Spleen (tissue), 11 donors: ENCODE measurements at regions not wholly inside any gene's neighbourhood (a gene's known extent, or its start where the extent isn't known, plus 50 kb on each side); places are given as distances from the start of the nearest gene placed in this dataset.

Source experiments
- DNase-seq: peaks from one replicate; pipeline ENCODE4 v3.0.0-alpha.2; 2020
- H3K27ac ChIP-seq, 8 donors: fragments of 200-600 bp; sonication (generic) in 7 of 8; 1 replicate in 4 of 8; 2 replicates in 4 of 8; pipeline versions ENCODE4 v1.5.0 to v1.8.0; 2016 to 2021; ENCODE audit warnings: inconsistent platforms in 4 of 8, mild to moderate bottlenecking in 4 of 8, moderate library complexity in 1 of 8
- H3K27me3 ChIP-seq, 7 donors: fragments of 200-600 bp; sonication (generic) in 6 of 7; replicated peaks in 1 of 7; 1 replicate in 4 of 7; 2 replicates in 3 of 7; pipeline versions ENCODE4 v1.5.0 to v1.8.0; 2016 to 2021; ENCODE audit warnings: inconsistent platforms in 3 of 7, mild to moderate bottlenecking in 1 of 7
- H3K36me3 ChIP-seq, 6 donors: fragments of 200-600 bp; sonication (generic) in 5 of 6; 1 replicate in 4 of 6; 2 replicates in 2 of 6; pipeline versions ENCODE4 v1.5.0 to v1.8.0; 2016 to 2021; ENCODE audit warnings: inconsistent platforms in 2 of 6
- H3K4me1 ChIP-seq, 6 donors: fragments of 200-600 bp; sonication (generic) in 5 of 6; 1 replicate in 3 of 6; 2 replicates in 3 of 6; pipeline versions ENCODE4 v1.5.0 to v1.8.0; 2016 to 2021; ENCODE audit warnings: inconsistent platforms in 3 of 6
- H3K4me3 ChIP-seq, 8 donors: fragments of 200-600 bp; sonication (generic) in 7 of 8; 1 replicate in 4 of 8; 2 replicates in 4 of 8; pipeline versions ENCODE4 v1.5.0 to v1.8.0; 2016 to 2021; ENCODE audit warnings: inconsistent platforms in 4 of 8, mild to moderate bottlenecking in 4 of 8, moderate library complexity in 2 of 8
- H3K9me3 ChIP-seq, 8 donors: fragments of 200-600 bp; sonication (generic) in 7 of 8; 1 replicate in 4 of 8; 2 replicates in 4 of 8; pipeline versions ENCODE4 v1.5.0 to v1.8.0; 2016 to 2021; ENCODE audit warnings: inconsistent platforms in 4 of 8
- POLR2A ChIP-seq, 3 donors: fragments of 450-650 bp; IDR thresholded peaks; one replicate each; pipeline ENCODE4 v1.5.1; 2017; ENCODE audit warnings: antibody characterized with exemption in 3 of 3, mild to moderate bottlenecking in 1 of 3
- POLR2AphosphoS5 ChIP-seq, 3 donors: sonication (generic); formaldehyde crosslinking; IDR thresholded peaks; one replicate each; pipeline ENCODE4 v1.5.1; 2017; ENCODE audit warnings: antibody characterized with exemption in 3 of 3
- WGBS, 5 donors: extraction: QIAGEN DNeasy Blood & Tissue Kit in 3 of 5; methylation state at CpG; one replicate each; pipeline versions ENCODE4 v1.1.5 to v1.1.7; 2013 to 2018; 5-methylcytosine and 5-hydroxymethylcytosine counted together
- intact Hi-C: fragments of 100-400 bp; cut with DNase I; formaldehyde crosslinking; loops from one replicate; pipeline ENCODE4 v1.15.0; 2023; ENCODE audit warnings: low total_unique reads
- TF ChIP-seq, protein P1 (sequence below), 11 experiments: fragments of 200-600 bp in 7 of 11; fragments of 450-650 bp in 4 of 11; sonication (generic) in 4 of 11; IDR thresholded peaks in 8 of 11; conservative IDR thresholded peaks in 3 of 11; 1 replicate in 7 of 11; 2 replicates in 4 of 11; pipeline versions ENCODE4 v1.4.0 to v1.8.0; 2016 to 2021; ENCODE audit warnings: antibody characterized with exemption in 11 of 11, inconsistent platforms in 4 of 11, mild to moderate bottlenecking in 1 of 11
- donor health status: healthy with polysubstance abuse.
- donor health status: DM: no; HTN: no; CAD: no; lungs with moderate emphysema.
- donor health status: DM: no; HTN: no; CAD: no.
- donor health status: Bipolar disorder and iron deficiency.
- donor health status: healthy.
- donor health status: DM: no; HTN: no; CAD: no.
- donor health status: DM: yes; HTN: yes; CAD: no.

- intact Hi-C loops: no loop called here
- Histone ChIP-seq H3K9me3 (no peaks in the 10 kb centered on the region), H3K36me3 (no peaks in the 10 kb centered on the region), H3K27ac (no peak overlapping the region), H3K27me3 (no peaks in the 10 kb centered on the region), H3K4me3 (no peak overlapping the region), H3K4me1 (no peaks in the 10 kb centered on the region)
- DNase-seq: no peak
- TF ChIP-seq POLR2AphosphoS5 (IDR thresholded peaks at IDR 0.05) (no peak), POLR2A (IDR thresholded peaks at IDR 0.05) (no peak)
- TF ChIP-seq, protein P1, sequence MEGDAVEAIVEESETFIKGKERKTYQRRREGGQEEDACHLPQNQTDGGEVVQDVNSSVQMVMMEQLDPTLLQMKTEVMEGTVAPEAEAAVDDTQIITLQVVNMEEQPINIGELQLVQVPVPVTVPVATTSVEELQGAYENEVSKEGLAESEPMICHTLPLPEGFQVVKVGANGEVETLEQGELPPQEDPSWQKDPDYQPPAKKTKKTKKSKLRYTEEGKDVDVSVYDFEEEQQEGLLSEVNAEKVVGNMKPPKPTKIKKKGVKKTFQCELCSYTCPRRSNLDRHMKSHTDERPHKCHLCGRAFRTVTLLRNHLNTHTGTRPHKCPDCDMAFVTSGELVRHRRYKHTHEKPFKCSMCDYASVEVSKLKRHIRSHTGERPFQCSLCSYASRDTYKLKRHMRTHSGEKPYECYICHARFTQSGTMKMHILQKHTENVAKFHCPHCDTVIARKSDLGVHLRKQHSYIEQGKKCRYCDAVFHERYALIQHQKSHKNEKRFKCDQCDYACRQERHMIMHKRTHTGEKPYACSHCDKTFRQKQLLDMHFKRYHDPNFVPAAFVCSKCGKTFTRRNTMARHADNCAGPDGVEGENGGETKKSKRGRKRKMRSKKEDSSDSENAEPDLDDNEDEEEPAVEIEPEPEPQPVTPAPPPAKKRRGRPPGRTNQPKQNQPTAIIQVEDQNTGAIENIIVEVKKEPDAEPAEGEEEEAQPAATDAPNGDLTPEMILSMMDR (IDR thresholded peaks at IDR 0.05 in 8 of 11, conservative IDR thresholded peaks at IDR 0.05 in 3 of 11): no peak
- 84 to 95% (median 89%) methylated on average over 1 of the region's 1 CpG for WGBS, 5 donors
These were observed 367.4 kb upstream of the TRPC7 start for GRCh38 chr5:136732751-136733150.

DNA sequence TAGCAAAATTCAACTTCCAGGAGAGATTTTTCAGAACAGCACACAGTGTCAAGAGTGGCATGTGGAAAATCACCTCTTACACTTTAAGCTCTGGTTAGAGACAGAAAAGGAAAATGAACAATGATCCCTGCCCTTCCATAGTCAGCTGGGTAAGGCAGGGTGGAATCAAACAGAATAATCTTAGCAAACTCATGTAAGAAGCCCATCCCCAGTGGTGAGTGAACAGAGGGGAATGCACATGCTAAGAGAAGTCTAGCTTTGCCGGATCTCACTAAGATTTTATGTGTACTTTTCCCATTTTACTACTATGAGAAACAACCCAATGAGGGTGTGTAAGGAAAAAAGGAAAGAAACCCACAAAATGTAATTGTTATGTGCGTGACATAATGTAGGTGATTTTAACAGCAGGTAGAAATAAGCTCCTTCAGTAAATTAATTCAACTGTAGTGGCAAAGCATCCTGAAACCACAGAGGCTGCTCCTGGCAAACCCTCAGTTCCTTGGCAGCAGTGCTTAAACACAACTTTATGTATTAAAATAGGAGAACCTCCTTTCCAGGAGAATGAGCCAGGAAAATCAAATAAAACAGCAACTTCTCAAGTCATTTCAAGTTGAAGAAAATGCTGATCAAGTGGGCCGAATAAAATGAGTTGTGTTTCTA, 366.0 kb upstream of the TRPC7 start:
- 72 to 91% (median 81%) methylated on average over 3 of the region's 3 CpGs for WGBS, 5 donors
- Histone ChIP-seq H3K4me3 (no peak overlapping the region), H3K27me3 (no peaks in the 10 kb centered on the region), H3K36me3 (no peaks in the 10 kb centered on the region), H3K4me1 (no peaks in the 10 kb centered on the region), H3K27ac (no peak overlapping the region), H3K9me3 (no peaks in the 10 kb centered on the region)
- TF ChIP-seq POLR2A (IDR thresholded peaks at IDR 0.05) (no peak), POLR2AphosphoS5 (IDR thresholded peaks at IDR 0.05) (no peak)
- TF ChIP-seq, protein P1 (IDR thresholded peaks at IDR 0.05 in 8 of 11, conservative IDR thresholded peaks at IDR 0.05 in 3 of 11): no peak
- intact Hi-C loops: no loop called here
- DNase-seq: no peak

- DNase-seq: no peak
- intact Hi-C loops: no loop called here
- no peaks in the 10 kb centered on the region for H3K27me3 ChIP-seq
- H3K36me3 ChIP-seq: no peaks in the 10 kb centered on the region
- H3K4me3 ChIP-seq: no peak overlapping the region
- TF ChIP-seq, protein P1 (IDR thresholded peaks at IDR 0.05 in 8 of 11, conservative IDR thresholded peaks at IDR 0.05 in 3 of 11): no peak
- WGBS, 5 donors: 55 to 83% (median 65%) methylated on average over 3 of the region's 3 CpGs
- H3K4me1 ChIP-seq: no peaks in the 10 kb centered on the region
- H3K27ac ChIP-seq: no peak overlapping the region
- H3K9me3 ChIP-seq: no peaks in the 10 kb centered on the region
These were observed 365.1 kb upstream of the TRPC7 start for GRCh38 chr5:136730426-136730825.

DNA sequence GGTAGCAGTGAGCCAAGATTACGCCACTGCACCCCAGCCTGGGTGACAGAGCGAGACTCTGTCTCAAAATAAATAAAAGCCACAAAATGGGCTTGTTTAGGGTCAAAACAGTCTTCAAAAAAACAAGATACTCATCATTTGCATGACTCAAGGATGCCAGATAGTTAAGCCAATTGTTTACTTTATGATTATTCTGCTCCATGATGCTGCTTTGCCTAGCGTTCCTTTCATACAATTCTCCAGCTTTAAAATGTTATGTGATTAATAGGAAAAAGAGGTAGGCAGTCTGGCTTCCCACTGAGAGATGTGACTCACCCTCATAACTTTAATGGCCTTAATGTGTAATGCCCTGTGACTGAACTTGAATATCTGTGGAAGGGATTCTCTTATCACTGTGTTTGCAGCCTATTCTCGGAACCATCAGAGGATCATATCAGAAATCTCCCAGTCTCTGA, 364.6 kb upstream of the TRPC7 start:
- 80 to 84% (median 82%) methylated on average over 4 of the region's 4 CpGs for WGBS, 5 donors

More for the DNA sequence above, 364.6 kb upstream of the TRPC7 start:
- H3K27me3 ChIP-seq: no peaks in the 10 kb centered on the region
- no peak overlapping the region for H3K4me3 ChIP-seq
- no peaks in the 10 kb centered on the region for H3K36me3 ChIP-seq
- intact Hi-C loops: no loop called here
- H3K9me3 ChIP-seq: no peaks in the 10 kb centered on the region
- TF ChIP-seq POLR2A (IDR thresholded peaks at IDR 0.05) (no peak), POLR2AphosphoS5 (IDR thresholded peaks at IDR 0.05) (no peak)
- TF ChIP-seq, protein P1 (IDR thresholded peaks at IDR 0.05 in 8 of 11, conservative IDR thresholded peaks at IDR 0.05 in 3 of 11): no peak
- no peak for DNase-seq
- no peaks in the 10 kb centered on the region for H3K4me1 ChIP-seq
- H3K27ac ChIP-seq: no peak overlapping the region
